ENCODE measurements at regions not wholly inside any gene's neighbourhood (a gene's known extent, or its start where the extent isn't known, plus 50 kb on each side); places are given as distances from the start of the nearest gene placed in this dataset.

DNA sequence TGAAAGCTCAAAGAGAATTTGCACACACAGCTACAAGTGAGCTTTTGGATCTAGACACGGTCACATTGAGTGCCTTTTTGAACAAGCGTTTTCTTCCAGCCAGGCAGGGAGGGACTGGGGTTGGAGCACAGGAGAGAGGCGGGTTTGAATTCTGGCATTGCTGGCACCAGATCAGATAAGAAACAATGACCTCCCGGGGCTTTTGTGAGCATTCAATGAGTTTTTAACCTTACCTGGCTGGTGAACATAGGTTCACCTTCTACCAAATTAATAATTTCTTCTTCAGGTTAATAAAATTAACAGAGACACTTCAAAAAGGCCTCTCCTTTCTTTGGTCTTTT lies 312.9 kb upstream of the MSX2 start:
- Histone ChIP-seq H3K9me3 (replicated peaks; ENCODE audit: control insufficient read depth, low read depth, low read length) (no peaks in the 10 kb centered on the region), H3K4me3 (ENCODE audit: low read length) (no peak overlapping the region), H3K36me3 (ENCODE audit: control insufficient read depth, insufficient read depth, low read length) (no peaks in the 10 kb centered on the region), H3K4me1 (ENCODE audit: control insufficient read depth, insufficient read depth, low read length) (no peaks in the 10 kb centered on the region), H3K27me3 (ENCODE audit: control insufficient read depth, insufficient read depth, low read length) (peaks cover 8% of the 10 kb centered on the region), H3K27ac (ENCODE audit: low read length) (no peak overlapping the region)
- DNase-seq, result no peak
- 75% methylated on average over 4 of the region's 4 CpGs for WGBS (ENCODE audit: insufficient coverage)

DNA sequence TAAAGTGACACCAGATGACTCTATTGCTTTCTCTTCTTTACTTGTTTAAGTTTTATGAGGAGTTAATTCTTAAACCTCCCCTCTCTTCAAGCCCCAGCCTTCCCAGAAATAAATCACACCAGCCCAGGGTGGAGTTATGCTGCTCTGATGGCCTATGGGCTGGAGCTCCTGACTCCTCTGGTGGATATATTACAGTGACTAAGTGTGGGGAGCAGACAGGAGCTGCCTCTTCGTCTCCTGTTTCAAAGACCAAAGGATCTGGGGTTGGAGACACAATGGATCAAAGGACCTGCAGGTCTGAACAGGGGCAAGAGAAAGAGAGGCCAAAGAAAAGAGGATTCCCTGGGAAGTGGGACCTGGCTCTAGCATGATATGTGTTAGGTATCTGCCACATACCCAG lies 312.0 kb upstream of the MSX2 start:
- Histone ChIP-seq H3K36me3 (ENCODE audit: control insufficient read depth, insufficient read depth, low read length) (no peaks in the 10 kb centered on the region), H3K4me3 (ENCODE audit: low read length) (no peak overlapping the region), H3K27ac (ENCODE audit: low read length) (no peak overlapping the region), H3K9me3 (replicated peaks; ENCODE audit: control insufficient read depth, low read depth, low read length) (no peaks in the 10 kb centered on the region), H3K27me3 (ENCODE audit: control insufficient read depth, insufficient read depth, low read length) (peaks cover 8% of the 10 kb centered on the region), H3K4me1 (ENCODE audit: control insufficient read depth, insufficient read depth, low read length) (no peaks in the 10 kb centered on the region)
- no peak for DNase-seq
- 40% methylated on average over 1 of the region's 1 CpG for WGBS (ENCODE audit: insufficient coverage)

GRCh38 chr5:174412941-174413340 lies 311.4 kb upstream of the MSX2 start:
- no peak for DNase-seq
- peaks cover 10% of the 10 kb centered on the region for H3K27me3 ChIP-seq (ENCODE audit: control insufficient read depth, insufficient read depth, low read length)
- H3K4me3 ChIP-seq (ENCODE audit: low read length), result no peak overlapping the region
- WGBS (ENCODE audit: insufficient coverage), result no CpG with 5 or more reads among the region's 3 CpGs
- no peaks in the 10 kb centered on the region for H3K4me1 ChIP-seq (ENCODE audit: control insufficient read depth, insufficient read depth, low read length)
- H3K27ac ChIP-seq (ENCODE audit: low read length), result no peak overlapping the region
- no peaks in the 10 kb centered on the region for H3K36me3 ChIP-seq (ENCODE audit: control insufficient read depth, insufficient read depth, low read length)
- H3K9me3 ChIP-seq (replicated peaks; ENCODE audit: control insufficient read depth, low read depth, low read length), result no peaks in the 10 kb centered on the region

GRCh38 chr5:174413567-174414314 lies 310.6 kb upstream of the MSX2 start:
- no peak overlapping the region for H3K27ac ChIP-seq (ENCODE audit: low read length)
- WGBS (ENCODE audit: insufficient coverage), result 64% methylated on average over 3 of the region's 10 CpGs
- DNase-seq, result peak; percentile 43

DNA sequence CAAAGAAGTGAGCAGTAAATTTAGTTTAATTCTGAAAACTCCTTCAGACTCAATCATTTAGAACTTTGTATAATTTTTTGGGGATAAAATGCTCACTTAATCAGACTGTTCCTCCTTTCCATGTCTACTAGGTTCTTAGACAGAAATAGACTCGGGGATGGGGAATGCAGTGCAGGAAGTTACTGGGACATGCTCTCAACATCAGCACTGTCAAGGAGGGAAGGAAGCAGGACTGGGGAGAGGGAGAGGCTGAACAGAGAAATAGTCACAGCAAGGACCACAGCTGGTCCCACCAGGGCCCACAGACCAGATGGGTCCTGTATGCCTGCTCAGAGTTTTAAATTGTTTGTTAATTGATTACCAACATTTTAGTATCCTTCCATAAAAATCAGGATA lies 310.1 kb upstream of the MSX2 start:
- Histone ChIP-seq H3K27me3 (ENCODE audit: control insufficient read depth, insufficient read depth, low read length) (peaks cover 18% of the 10 kb centered on the region), H3K9me3 (replicated peaks; ENCODE audit: control insufficient read depth, low read depth, low read length) (no peaks in the 10 kb centered on the region), H3K4me1 (ENCODE audit: control insufficient read depth, insufficient read depth, low read length) (peaks cover 4% of the 10 kb centered on the region), H3K36me3 (ENCODE audit: control insufficient read depth, insufficient read depth, low read length) (no peaks in the 10 kb centered on the region), H3K4me3 (ENCODE audit: low read length) (no peak overlapping the region), H3K27ac (ENCODE audit: low read length) (no peak overlapping the region)
- DNase-seq, result no peak
- WGBS (ENCODE audit: insufficient coverage), result no CpG with 5 or more reads among the region's 1 CpG

More at GRCh38 chr5:174413567-174414314, 310.6 kb upstream of the MSX2 start:
- Histone ChIP-seq H3K27me3 (ENCODE audit: control insufficient read depth, insufficient read depth, low read length) (peaks cover 13% of the 10 kb centered on the region), H3K4me3 (ENCODE audit: low read length) (no peak overlapping the region), H3K36me3 (ENCODE audit: control insufficient read depth, insufficient read depth, low read length) (no peaks in the 10 kb centered on the region), H3K9me3 (replicated peaks; ENCODE audit: control insufficient read depth, low read depth, low read length) (no peaks in the 10 kb centered on the region), H3K4me1 (ENCODE audit: control insufficient read depth, insufficient read depth, low read length) (no peaks in the 10 kb centered on the region)

DNA sequence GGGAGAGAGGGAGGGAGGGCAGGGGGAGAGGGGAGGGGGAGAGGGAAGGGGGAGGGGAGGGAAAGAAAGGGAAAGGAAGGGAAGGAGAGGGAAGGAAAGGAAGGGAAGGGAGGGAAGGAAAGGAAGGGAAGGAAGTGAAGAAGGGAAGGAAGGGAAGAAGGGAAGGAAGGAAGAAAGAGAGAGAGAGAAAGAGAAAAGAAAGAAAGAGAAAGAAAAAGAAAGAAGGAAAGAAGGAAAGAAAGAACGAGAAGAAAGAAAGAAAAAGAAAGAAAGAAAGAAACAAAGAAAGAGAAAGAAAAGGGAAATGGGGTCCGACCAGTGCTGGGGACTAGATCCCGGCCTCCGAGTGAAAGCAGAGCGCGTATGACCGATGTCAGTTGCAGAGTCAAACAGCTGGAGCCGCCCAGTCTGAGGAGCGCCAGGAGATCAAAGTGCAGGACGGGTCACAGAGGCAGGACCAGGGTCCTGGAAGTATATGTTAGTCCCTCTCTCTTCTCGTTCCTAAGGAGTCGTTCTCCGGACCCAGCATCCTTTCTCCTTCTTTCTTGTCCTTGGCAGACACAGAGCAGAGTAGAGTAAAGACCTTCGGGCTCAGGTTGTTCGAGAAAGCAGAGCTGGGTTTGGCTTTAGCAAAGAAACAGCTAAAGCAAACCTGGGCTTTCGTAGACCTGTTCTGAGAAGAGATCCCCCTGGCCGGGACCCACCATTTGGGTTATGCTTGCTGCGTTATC lies 305.4 kb upstream of the MSX2 start:
- WGBS (ENCODE audit: insufficient coverage), result 3% methylated on average over 8 of the region's 18 CpGs
- DNase-seq, result no peak
- Histone ChIP-seq H3K4me3 (ENCODE audit: low read length) (no peak overlapping the region), H3K36me3 (ENCODE audit: control insufficient read depth, insufficient read depth, low read length) (no peaks in the 10 kb centered on the region), H3K27ac (ENCODE audit: low read length) (no peak overlapping the region), H3K27me3 (ENCODE audit: control insufficient read depth, insufficient read depth, low read length) (peaks cover 16% of the 10 kb centered on the region), H3K4me1 (ENCODE audit: control insufficient read depth, insufficient read depth, low read length) (peaks cover 15% of the 10 kb centered on the region), H3K9me3 (replicated peaks; ENCODE audit: control insufficient read depth, low read depth, low read length) (no peaks in the 10 kb centered on the region)

GRCh38 chr5:174419540-174420132 lies 304.7 kb upstream of the MSX2 start:
- DNase-seq, result peak; percentile 88
- Histone ChIP-seq H3K4me3 (ENCODE audit: low read length) (no peak overlapping the region), H3K9me3 (replicated peaks; ENCODE audit: control insufficient read depth, low read depth, low read length) (no peaks in the 10 kb centered on the region), H3K36me3 (ENCODE audit: control insufficient read depth, insufficient read depth, low read length) (no peaks in the 10 kb centered on the region), H3K4me1 (ENCODE audit: control insufficient read depth, insufficient read depth, low read length) (peaks cover 21% of the 10 kb centered on the region), H3K27ac (ENCODE audit: low read length) (no peak overlapping the region), H3K27me3 (ENCODE audit: control insufficient read depth, insufficient read depth, low read length) (peaks cover 16% of the 10 kb centered on the region)
- 13% methylated on average over 15 of the region's 17 CpGs for WGBS (ENCODE audit: insufficient coverage)

GRCh38 chr5:174420651-174421407 lies 303.6 kb upstream of the MSX2 start:
- no peaks in the 10 kb centered on the region for H3K36me3 ChIP-seq (ENCODE audit: control insufficient read depth, insufficient read depth, low read length)
- no peak overlapping the region for H3K4me3 ChIP-seq (ENCODE audit: low read length)
- no peak for DNase-seq
- H3K4me1 ChIP-seq (ENCODE audit: control insufficient read depth, insufficient read depth, low read length), result peaks cover 32% of the 10 kb centered on the region
- no peak overlapping the region for H3K27ac ChIP-seq (ENCODE audit: low read length)
- WGBS (ENCODE audit: insufficient coverage), result no CpG with 5 or more reads among the region's 1 CpG
- H3K27me3 ChIP-seq (ENCODE audit: control insufficient read depth, insufficient read depth, low read length), result peaks cover 16% of the 10 kb centered on the region
- H3K9me3 ChIP-seq (replicated peaks; ENCODE audit: control insufficient read depth, low read depth, low read length), result no peaks in the 10 kb centered on the region

- Histone ChIP-seq H3K36me3 (ENCODE audit: control insufficient read depth, insufficient read depth, low read length) (no peaks in the 10 kb centered on the region), H3K4me3 (ENCODE audit: low read length) (no peak overlapping the region), H3K27ac (ENCODE audit: low read length) (no peak overlapping the region), H3K9me3 (replicated peaks; ENCODE audit: control insufficient read depth, low read depth, low read length) (no peaks in the 10 kb centered on the region), H3K4me1 (ENCODE audit: control insufficient read depth, insufficient read depth, low read length) (peaks cover 34% of the 10 kb centered on the region), H3K27me3 (ENCODE audit: control insufficient read depth, insufficient read depth, low read length) (peaks cover 12% of the 10 kb centered on the region)
- 70% methylated on average over 2 of the region's 7 CpGs for WGBS (ENCODE audit: insufficient coverage)
- no peak for DNase-seq
Observed at GRCh38 chr5:174421408-174421805, 303.0 kb upstream of the MSX2 start.

GRCh38 chr5:174423558-174423957 lies 300.8 kb upstream of the MSX2 start:
- Histone ChIP-seq H3K4me1 (ENCODE audit: control insufficient read depth, insufficient read depth, low read length) (peaks cover 34% of the 10 kb centered on the region), H3K36me3 (ENCODE audit: control insufficient read depth, insufficient read depth, low read length) (no peaks in the 10 kb centered on the region), H3K27ac (ENCODE audit: low read length) (peak overlapping the region; percentile 78), H3K27me3 (ENCODE audit: control insufficient read depth, insufficient read depth, low read length) (peaks cover 6% of the 10 kb centered on the region), H3K4me3 (ENCODE audit: low read length) (no peak overlapping the region), H3K9me3 (replicated peaks; ENCODE audit: control insufficient read depth, low read depth, low read length) (no peaks in the 10 kb centered on the region)
- 43% methylated on average over 4 of the region's 11 CpGs for WGBS (ENCODE audit: insufficient coverage)
- DNase-seq, result peak; percentile 82
